PC-3 (cell line): ENCODE measurements at regions not wholly inside any gene's neighbourhood (a gene's known extent, or its start where the extent isn't known, plus 50 kb on each side); places are given as distances from the start of the nearest gene placed in this dataset.

Experiments
- CTCF ChIP-seq: fragments of 300-600 bp; sonication (generic); conservative IDR thresholded peaks from 2 replicates; pipeline ENCODE4 v1.5.1; 2017; ENCODE audit warnings: antibody characterized with exemption, low read depth, mild to moderate bottlenecking, low read length
- EZH2phosphoT487 ChIP-seq: fragments of 300-600 bp; sonication (generic); IDR thresholded peaks from 2 replicates; pipeline ENCODE4 v1.6.1; 2018; ENCODE audit warnings: mild to moderate bottlenecking, antibody characterized with exemption, low read length, borderline replicate concordance

DNA sequence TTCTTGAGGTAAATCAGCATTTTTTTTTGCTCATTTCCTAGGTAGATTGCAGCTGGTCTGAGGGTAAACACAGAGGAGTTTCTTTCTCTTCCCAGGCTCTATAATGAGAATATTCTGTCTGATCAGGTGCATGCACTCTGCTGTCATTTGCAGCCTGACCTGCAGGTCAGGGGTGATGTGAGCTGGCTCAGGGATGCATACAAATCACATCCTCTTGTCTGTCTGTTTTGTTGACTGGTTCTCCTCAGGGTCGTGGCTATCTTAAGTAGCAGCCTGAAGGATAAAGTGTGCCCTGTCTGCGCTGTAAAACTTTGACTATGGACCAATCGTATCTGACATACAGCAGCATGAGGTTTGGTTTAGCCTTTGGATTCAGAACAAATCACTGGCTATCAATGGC is 183.4 kb upstream of the POU3F2 start:
- TF ChIP-seq CTCF: no peak
- no peak for TF ChIP-seq EZH2phosphoT487
